Karpas-422 (cell line): ENCODE measurements at regions not wholly inside any gene's neighbourhood (a gene's known extent, or its start where the extent isn't known, plus 50 kb on each side); places are given as distances from the start of the nearest gene placed in this dataset.

Source experiments
- DNase-seq: peaks from one replicate; pipeline ENCODE4 v3.0.0-alpha.2; 2015
- H2AFZ ChIP-seq: fragments of 200-600 bp; sonication (generic); 2 replicates; pipeline ENCODE4 v1.6.1; 2014; ENCODE audit warnings: antibody characterized with exemption, low read length, mixed read lengths
- H3K27ac ChIP-seq: fragments of 200-600 bp; sonication (generic); 2 replicates; pipeline ENCODE4 v1.5.1; 2014; ENCODE audit warnings: mild to moderate bottlenecking, low read length, moderate library complexity
- H3K27me3 ChIP-seq: fragments of 200-600 bp; sonication (generic); 2 replicates; pipeline ENCODE4 v1.6.1; 2014; ENCODE audit warnings: low read length, mixed read lengths
- H3K36me3 ChIP-seq: fragments of 200-600 bp; sonication (generic); 2 replicates; pipeline ENCODE4 v1.6.1; 2014; ENCODE audit warnings: low read length, mixed read lengths; ENCODE audit not compliant: insufficient read depth
- H3K4me1 ChIP-seq: fragments of 200-600 bp; sonication (generic); 2 replicates; pipeline ENCODE4 v1.6.1; 2014; ENCODE audit warnings: mild to moderate bottlenecking, low read length, mixed read lengths
- H3K4me2 ChIP-seq: fragments of 200-600 bp; sonication (generic); 2 replicates; pipeline ENCODE4 v1.6.1; 2014; ENCODE audit warnings: low read length, low read depth, mild to moderate bottlenecking; ENCODE audit not compliant: poor library complexity, severe bottlenecking
- H3K4me3 ChIP-seq: fragments of 200-600 bp; sonication (generic); 2 replicates; pipeline ENCODE4 v1.5.1; 2014; ENCODE audit warnings: mild to moderate bottlenecking, antibody characterized with exemption, low read length, mixed read lengths
- H3K79me2 ChIP-seq: fragments of 200-600 bp; sonication (generic); 2 replicates; pipeline ENCODE4 v1.6.1; 2014; ENCODE audit warnings: mild to moderate bottlenecking, low read length, mixed read lengths
- H3K9ac ChIP-seq: fragments of 200-600 bp; sonication (generic); 2 replicates; pipeline ENCODE4 v1.6.0; 2014; ENCODE audit warnings: low read length
- H3K9me2 ChIP-seq: fragments of 200-600 bp; sonication (generic), shearing (Covaris generic); replicated peaks from 2 replicates; pipeline ENCODE4 v1.6.0; 2014; ENCODE audit warnings: mild to moderate bottlenecking, low read length, moderate library complexity; ENCODE audit not compliant: insufficient read depth
- H3K9me3 ChIP-seq: fragments of 300-700, 200-600 bp; sonication (generic); 2 replicates; pipeline ENCODE4 v1.6.1; 2014; ENCODE audit warnings: low read length, mixed read lengths
- H4K20me1 ChIP-seq: fragments of 200-600 bp; sonication (generic); 2 replicates; pipeline ENCODE4 v1.6.1; 2014; ENCODE audit warnings: mild to moderate bottlenecking, antibody characterized with exemption, low read length, low read depth; ENCODE audit not compliant: insufficient read depth

DNA sequence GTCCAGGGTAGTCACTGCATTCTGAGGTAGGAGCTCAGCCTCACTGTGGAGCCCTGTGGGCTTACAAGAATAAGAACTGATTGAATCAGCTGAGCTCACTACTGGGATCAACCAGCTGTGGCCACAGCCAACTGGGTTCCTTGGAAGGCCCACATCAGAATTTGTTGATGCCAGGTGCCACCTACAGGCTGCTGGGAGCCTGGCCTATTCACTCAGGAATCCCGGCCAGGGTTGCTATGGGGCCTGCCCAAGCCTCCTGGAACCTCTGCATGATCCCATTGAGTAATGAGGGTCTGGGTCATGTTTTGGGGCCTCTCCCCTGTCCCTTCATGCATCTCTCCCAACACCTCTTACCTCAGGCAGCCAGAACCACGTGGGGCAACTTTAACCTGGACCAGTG lies 53.9 kb upstream of the KIAA1210 start:
- Histone ChIP-seq H3K4me1 (no peaks in the 10 kb centered on the region), H3K79me2 (no peaks in the 10 kb centered on the region), H3K4me3 (no peak overlapping the region), H3K9me3 (no peaks in the 10 kb centered on the region), H3K9ac (no peak overlapping the region), H3K36me3 (no peaks in the 10 kb centered on the region), H2AFZ (no peak overlapping the region), H3K27me3 (no peaks in the 10 kb centered on the region), H3K27ac (no peak overlapping the region), H4K20me1 (no peaks in the 10 kb centered on the region), H3K9me2 (no peaks in the 10 kb centered on the region), H3K4me2 (no peak overlapping the region)
- no peak for DNase-seq

DNA sequence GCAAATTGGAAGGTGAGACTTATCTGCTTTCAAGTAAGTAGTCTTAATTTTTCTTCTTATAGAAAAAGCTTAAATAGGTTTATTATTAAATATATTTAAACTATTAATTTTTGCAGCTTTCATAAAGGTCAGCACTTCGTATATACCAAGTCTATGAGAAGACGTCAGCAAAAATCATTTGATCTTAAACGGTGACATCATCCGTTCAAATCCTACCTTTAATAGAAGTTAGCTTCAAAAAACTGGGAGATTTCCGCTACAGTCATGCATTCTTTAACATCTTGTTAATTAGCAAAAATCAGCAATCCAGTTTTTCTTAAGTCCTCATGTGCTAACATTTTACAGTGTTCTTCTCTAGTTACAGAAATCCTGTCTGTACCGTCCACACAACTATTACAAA lies 49.9 kb upstream of the PGRMC1 start:
- DNase-seq = no peak
- Histone ChIP-seq H3K4me3 (no peak overlapping the region), H2AFZ (peak overlapping the region; percentile 16; the same call in 1 of the 2 replicates), H3K4me2 (no peak overlapping the region), H4K20me1 (no peaks in the 10 kb centered on the region), H3K9me3 (no peaks in the 10 kb centered on the region), H3K9me2 (no peaks in the 10 kb centered on the region), H3K9ac (no peak overlapping the region), H3K79me2 (no peaks in the 10 kb centered on the region), H3K36me3 (no peaks in the 10 kb centered on the region), H3K27me3 (no peaks in the 10 kb centered on the region), H3K4me1 (no peaks in the 10 kb centered on the region), H3K27ac (no peak overlapping the region)
